Fibroblast of lung (primary cell): ENCODE measurements at regions not wholly inside any gene's neighbourhood (a gene's known extent, or its start where the extent isn't known, plus 50 kb on each side); places are given as distances from the start of the nearest gene placed in this dataset.
A peak's percentile ranks its signal among the peaks of the same experiment; 100 is the strongest.

Experiments used
- DNase-seq, 2 donors: peaks; one replicate each; pipeline versions ENCODE4 v3.0.0 to v3.0.0-alpha.2; 2010; ENCODE audit warnings: low read depth in 2 of 2
- H2AFZ ChIP-seq: 2 replicates; pipeline ENCODE4 v1.5.1; 2012; ENCODE audit warnings: low read length, control low read depth, inconsistent platforms
- H3K27ac ChIP-seq: 2 replicates; pipeline ENCODE4 v1.5.1; 2011; ENCODE audit warnings: low read length, control low read depth; ENCODE audit not compliant: insufficient read depth
- H3K27me3 ChIP-seq: 2 replicates; pipeline ENCODE4 v1.5.1; 2011; ENCODE audit warnings: mild to moderate bottlenecking, low read length; ENCODE audit not compliant: control insufficient read depth, insufficient read depth
- H3K36me3 ChIP-seq: 2 replicates; pipeline ENCODE4 v1.5.1; 2011; ENCODE audit warnings: low read length; ENCODE audit not compliant: control insufficient read depth, insufficient read depth
- H3K4me1 ChIP-seq: 2 replicates; pipeline ENCODE4 v1.5.1; 2011; ENCODE audit warnings: low read length; ENCODE audit not compliant: control insufficient read depth, insufficient read depth; ENCODE audit errors: extremely low read depth
- H3K4me2 ChIP-seq: 2 replicates; pipeline ENCODE4 v1.5.1; 2011; ENCODE audit warnings: low read length, control low read depth; ENCODE audit not compliant: insufficient read depth; ENCODE audit errors: extremely low read depth
- H3K4me3 ChIP-seq, 4 experiments: fragments of 200-600 bp in 1 of 4; sonication (generic) in 1 of 4; replicated peaks in 1 of 4; 2 replicates each; pipeline ENCODE4 v1.5.1; 2011 to 2016; ENCODE audit warnings: low read length in 4 of 4, low read depth in 3 of 4, mild to moderate bottlenecking in 3 of 4, control low read depth in 2 of 4, inconsistent platforms in 1 of 4, mixed read lengths in 1 of 4; ENCODE audit not compliant: insufficient read depth in 1 of 4; ENCODE audit errors: control extremely low read depth in 1 of 4
- H3K79me2 ChIP-seq: 2 replicates; pipeline ENCODE4 v1.5.1; 2012; ENCODE audit warnings: mild to moderate bottlenecking, low read length, inconsistent platforms; ENCODE audit not compliant: control insufficient read depth, insufficient read depth
- H3K9ac ChIP-seq: 2 replicates; pipeline ENCODE4 v1.5.1; 2011; ENCODE audit warnings: mild to moderate bottlenecking, low read length, control low read depth; ENCODE audit not compliant: insufficient read depth
- H3K9me3 ChIP-seq: 2 replicates; pipeline ENCODE4 v1.5.1; 2012; ENCODE audit warnings: low read depth, low read length; ENCODE audit not compliant: control insufficient read depth, insufficient read depth
- H4K20me1 ChIP-seq: 2 replicates; pipeline ENCODE4 v1.5.1; 2011; ENCODE audit warnings: low read length; ENCODE audit not compliant: control insufficient read depth, insufficient read depth; ENCODE audit errors: extremely low read depth
- CTCF ChIP-seq, 2 donors: IDR thresholded peaks in 1 of 2; conservative IDR thresholded peaks in 1 of 2; 1 replicate in 1 of 2; 2 replicates in 1 of 2; pipeline ENCODE4 v1.5.1; 2011 to 2012; ENCODE audit warnings: low read length in 2 of 2, control low read depth in 1 of 2, inconsistent platforms in 1 of 2, low read depth in 1 of 2, mild to moderate bottlenecking in 1 of 2
- EZH2 ChIP-seq: IDR thresholded peaks from 2 replicates; pipeline ENCODE4 v1.5.1; 2012; ENCODE audit warnings: low read length, control low read depth, mild to moderate bottlenecking; ENCODE audit errors: missing control alignments

- Histone ChIP-seq H3K4me1 (no peaks in the 10 kb centered on the region), H3K9ac (no peak overlapping the region), H3K4me2 (no peak overlapping the region), H3K79me2 (no peaks in the 10 kb centered on the region), H2AFZ (no peak overlapping the region), H4K20me1 (no peaks in the 10 kb centered on the region), H3K9me3 (no peaks in the 10 kb centered on the region), H3K27ac (no peak overlapping the region), H3K4me3 (no peak overlapping the region), H3K27me3 (no peaks in the 10 kb centered on the region), H3K36me3 (no peaks in the 10 kb centered on the region)
- no peak for TF ChIP-seq CTCF (conservative IDR thresholded peaks at IDR 0.05 in 1 of 2, IDR thresholded peaks at IDR 0.05 in 1 of 2; ENCODE audit: low read depth in 1 of 2, low read length in 2 of 2)
- no peak for TF ChIP-seq EZH2
- DNase-seq: no peak
Observed at GRCh38 chr6:164210783-164211182, 796.3 kb downstream of the QKI start.

- H2AFZ ChIP-seq: no peak overlapping the region
Observed at GRCh38 chr6:164210323-164210722, 795.8 kb downstream of the QKI start.

GRCh38 chr6:164208371-164208770 is 793.9 kb downstream of the QKI start:
- no peaks in the 10 kb centered on the region for H3K9me3 ChIP-seq
- no peak overlapping the region for H3K27ac ChIP-seq
- no peaks in the 10 kb centered on the region for H3K36me3 ChIP-seq
- H4K20me1 ChIP-seq: no peaks in the 10 kb centered on the region
- no peak overlapping the region for H3K4me2 ChIP-seq
- H3K79me2 ChIP-seq: no peaks in the 10 kb centered on the region
- TF ChIP-seq CTCF (conservative IDR thresholded peaks at IDR 0.05 in 1 of 2, IDR thresholded peaks at IDR 0.05 in 1 of 2; ENCODE audit: low read depth in 1 of 2, low read length in 2 of 2) (no peak), EZH2 (no peak)
- no peaks in the 10 kb centered on the region for H3K4me1 ChIP-seq
- no peaks in the 10 kb centered on the region for H3K27me3 ChIP-seq
- no peak overlapping the region for H2AFZ ChIP-seq
- H3K4me3 ChIP-seq: no peak overlapping the region
- DNase-seq: peak in 1 of 2 donors; percentile 45
- H3K9ac ChIP-seq: no peak overlapping the region

More at GRCh38 chr6:164210323-164210722, 795.8 kb downstream of the QKI start:
- Histone ChIP-seq H3K4me1 (no peaks in the 10 kb centered on the region), H3K4me3 (no peak overlapping the region), H3K9me3 (no peaks in the 10 kb centered on the region), H3K27me3 (no peaks in the 10 kb centered on the region), H3K36me3 (no peaks in the 10 kb centered on the region), H3K27ac (no peak overlapping the region), H3K9ac (no peak overlapping the region), H3K79me2 (no peaks in the 10 kb centered on the region), H3K4me2 (no peak overlapping the region), H4K20me1 (no peaks in the 10 kb centered on the region)
- no peak for TF ChIP-seq CTCF (conservative IDR thresholded peaks at IDR 0.05 in 1 of 2, IDR thresholded peaks at IDR 0.05 in 1 of 2; ENCODE audit: low read depth in 1 of 2, low read length in 2 of 2)
- no peak for TF ChIP-seq EZH2
- DNase-seq: no peak
